Central memory CD4-positive, alpha-beta T cell (primary cell): ENCODE measurements at regions not wholly inside any gene's neighbourhood (a gene's known extent, or its start where the extent isn't known, plus 50 kb on each side); places are given as distances from the start of the nearest gene placed in this dataset.
A peak's percentile ranks its signal among the peaks of the same experiment; 100 is the strongest.

ENCODE experiments used
- DNase-seq: peaks from one replicate; pipeline ENCODE4 v3.0.0; 2022

DNA sequence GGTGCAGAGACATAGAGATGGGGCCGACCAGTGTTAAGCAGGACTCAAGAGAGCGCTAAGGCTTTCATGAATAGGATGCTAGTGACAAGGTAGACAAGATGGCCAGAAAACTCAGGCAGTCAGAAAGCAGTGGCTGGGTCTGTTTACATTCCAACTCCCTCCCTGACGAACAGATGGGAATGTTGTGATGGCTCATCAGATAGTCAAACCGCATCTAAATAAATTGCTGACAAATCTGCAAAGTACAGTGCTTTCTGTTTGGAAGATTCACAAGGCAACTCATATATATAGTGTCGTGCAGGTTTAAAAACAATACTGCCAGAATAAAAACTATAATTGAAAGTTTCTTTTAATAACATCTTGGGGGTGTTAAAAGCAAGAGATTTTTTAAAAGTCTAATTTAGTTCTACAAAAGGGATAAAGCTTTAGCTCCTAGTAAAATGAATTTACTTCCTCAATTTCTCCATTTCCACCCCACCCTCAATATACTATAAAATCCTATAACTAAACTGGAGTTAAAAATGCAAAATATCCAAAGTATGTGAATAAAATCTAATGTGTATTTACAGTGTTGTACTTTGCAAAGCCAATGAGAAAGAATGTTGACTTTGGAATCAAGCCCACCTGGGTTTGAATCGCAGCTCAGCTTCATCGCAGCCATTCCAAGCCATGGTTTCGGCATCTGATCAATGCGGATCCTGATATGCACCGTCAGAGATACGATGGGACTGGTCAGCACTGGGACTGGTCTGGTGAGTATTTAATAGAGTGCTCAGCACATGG lies 247.3 kb upstream of the PDE10A start:
- DNase-seq = no peak

DNA sequence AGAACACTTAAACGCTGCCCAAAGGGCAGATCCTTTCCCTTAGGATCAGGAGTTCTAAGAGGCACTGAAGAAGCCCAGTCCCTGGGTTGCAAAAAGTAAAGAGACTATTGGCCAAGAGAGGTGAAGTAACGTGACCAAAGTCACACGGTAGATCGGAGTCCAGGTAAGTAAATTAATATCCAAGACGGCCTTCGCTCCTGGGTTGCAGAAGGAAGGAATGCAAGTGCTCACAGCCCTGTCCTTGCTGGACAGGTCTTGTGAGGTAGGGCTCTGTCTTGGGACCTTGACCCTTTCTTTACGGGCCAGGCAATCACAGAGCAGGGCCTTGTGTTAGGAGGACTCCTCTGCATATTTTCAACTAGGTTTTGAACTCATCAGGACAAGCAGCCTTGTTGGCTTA lies 243.7 kb upstream of the PDE10A start:
- no peak for DNase-seq

DNA sequence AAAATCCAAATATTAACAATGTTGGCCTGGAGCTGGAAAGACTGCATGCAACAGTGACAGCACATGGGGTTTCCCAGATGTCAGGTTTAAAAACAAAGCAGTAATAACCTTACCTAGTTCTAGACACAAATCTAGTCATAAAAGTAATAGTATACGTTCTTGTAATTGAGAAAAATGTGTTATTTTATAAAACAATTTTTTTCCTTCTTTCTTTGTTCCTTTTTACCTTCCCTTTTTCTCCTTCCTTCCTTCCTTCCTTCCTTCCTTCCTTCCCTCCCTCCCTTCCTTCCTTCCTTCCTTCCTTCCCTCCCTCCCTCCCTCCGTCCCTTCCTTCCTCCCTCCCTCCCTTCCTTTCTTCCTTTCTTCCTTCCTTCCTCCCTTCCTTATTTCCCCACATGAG lies 242.7 kb upstream of the PDE10A start:
- DNase-seq = no peak

GRCh38 chr6:165900970-165901369 lies 237.9 kb upstream of the PDE10A start:
- no peak for DNase-seq

GRCh38 chr6:165899611-165900010 lies 236.6 kb upstream of the PDE10A start:
- DNase-seq = no peak

DNA sequence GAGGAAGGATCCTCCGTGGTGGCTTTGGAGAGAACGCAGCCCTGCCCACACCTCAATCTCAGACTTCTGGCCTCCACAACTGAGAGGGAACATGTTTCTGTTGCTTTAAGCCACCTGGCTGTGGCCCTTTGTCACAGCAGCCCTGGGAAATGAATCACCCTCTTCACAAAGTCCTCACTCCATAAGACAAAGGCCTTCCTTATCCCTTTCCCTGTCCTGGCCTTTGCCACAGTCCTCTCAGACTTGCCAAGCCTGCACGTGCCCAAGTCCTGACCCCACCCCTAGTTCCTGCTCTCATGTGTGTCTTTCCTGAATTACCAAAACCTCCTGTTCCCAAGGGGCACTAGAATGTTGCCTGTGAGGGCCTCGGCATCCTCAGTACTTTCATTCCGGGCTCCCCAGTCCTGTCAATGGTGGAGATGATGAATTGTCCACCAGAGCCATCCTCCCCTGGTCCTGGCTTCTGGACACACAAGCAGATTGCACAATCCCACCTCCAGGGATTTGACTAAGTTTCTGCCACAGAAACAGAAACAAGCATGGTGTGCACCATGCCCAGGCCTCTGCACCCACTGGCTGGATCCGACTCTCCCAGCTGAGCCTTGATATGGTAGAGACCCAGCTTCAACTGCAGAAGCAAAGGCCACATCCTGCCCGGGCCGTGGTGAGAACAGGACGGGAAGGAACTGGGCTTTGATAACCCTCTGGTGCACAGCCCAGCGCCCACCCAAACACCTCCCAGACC lies 232.6 kb upstream of the PDE10A start:
- DNase-seq = no peak

GRCh38 chr6:165894171-165894825 lies 231.3 kb upstream of the PDE10A start:
- no peak for DNase-seq

- DNase-seq = no peak
Measured at GRCh38 chr6:165893431-165893830, 230.4 kb upstream of the PDE10A start.

GRCh38 chr6:165891320-165891719 lies 228.3 kb upstream of the PDE10A start:
- no peak for DNase-seq

DNA sequence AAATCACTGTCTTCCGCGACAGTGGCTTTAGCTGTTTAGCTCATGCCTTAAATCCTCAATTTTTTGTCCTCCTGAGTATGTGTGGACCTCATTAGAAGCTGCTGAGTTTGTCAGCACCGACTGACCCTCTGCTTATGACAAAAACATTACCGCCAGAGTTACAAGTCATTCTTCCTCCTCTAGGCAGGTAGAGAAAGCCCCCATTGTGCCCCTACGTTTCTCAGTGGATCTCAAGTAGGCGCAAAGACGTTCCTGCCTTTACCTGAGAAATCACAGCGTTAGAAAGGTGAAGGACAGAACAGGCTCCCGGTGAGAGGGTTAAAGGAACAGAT lies 227.3 kb upstream of the PDE10A start:
- DNase-seq = no peak

GRCh38 chr6:165889636-165890403 lies 226.8 kb upstream of the PDE10A start:
- DNase-seq = no peak

DNA sequence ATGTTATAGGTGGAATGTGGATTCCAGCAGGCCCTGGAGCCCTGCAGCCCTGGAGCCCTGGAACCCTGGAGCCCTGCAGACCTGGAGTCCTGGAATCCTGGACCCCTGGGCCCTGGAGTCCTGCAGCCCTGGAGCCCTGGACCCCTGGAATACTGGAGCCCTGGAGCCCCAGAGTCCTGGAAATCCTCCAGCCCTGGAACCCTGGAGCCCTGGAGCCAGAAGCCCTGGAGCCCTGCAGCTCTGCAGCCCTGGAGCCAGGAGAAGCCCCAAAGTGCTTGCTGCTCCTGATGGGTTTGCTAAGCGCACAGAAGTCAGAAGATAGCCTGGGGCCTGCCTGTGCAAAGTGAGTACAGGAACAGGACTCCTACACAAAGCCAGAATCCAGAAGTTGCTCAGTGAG lies 223.1 kb upstream of the PDE10A start:
- DNase-seq = no peak

GRCh38 chr6:165884813-165885765 lies 222.0 kb upstream of the PDE10A start:
- peak; percentile 24 for DNase-seq

DNA sequence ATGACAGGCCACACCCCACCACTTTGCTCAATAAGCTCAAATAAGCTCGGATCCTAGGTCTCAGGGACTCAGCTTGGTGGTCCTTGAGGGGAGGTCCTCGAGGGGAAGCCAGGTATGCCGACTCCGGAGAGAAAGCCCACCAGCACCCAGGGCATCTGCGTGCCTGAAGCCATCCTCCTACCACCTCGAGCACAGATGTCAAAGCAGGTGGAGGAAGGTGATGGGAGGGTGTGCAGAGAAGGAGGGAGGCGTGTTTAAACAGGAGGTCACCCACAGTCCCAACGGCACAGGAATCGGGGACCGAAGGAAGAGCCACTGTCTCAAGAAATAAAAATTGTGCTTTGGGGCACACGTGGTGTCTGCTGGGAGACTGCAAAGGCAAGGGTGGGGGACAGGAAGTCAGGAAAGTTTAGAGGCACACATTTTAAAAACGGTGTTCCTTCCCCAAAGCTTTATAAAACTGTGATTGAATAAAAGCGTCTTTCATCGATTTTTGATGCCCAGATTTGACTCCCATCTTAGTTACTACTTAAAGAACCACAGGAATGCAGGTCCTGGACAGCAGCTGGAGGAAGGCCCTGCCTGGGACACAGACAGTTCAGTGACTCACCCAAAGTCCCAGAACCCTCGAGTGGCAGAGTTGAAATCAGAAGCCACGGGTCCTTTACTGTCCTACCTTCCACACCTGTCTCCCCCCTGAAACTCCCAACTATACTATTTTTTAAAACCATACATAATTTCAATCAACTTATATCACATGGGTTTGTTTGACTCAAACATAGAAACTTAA lies 221.0 kb upstream of the PDE10A start:
- no peak for DNase-seq

GRCh38 chr6:165881806-165882205 lies 218.8 kb upstream of the PDE10A start:
- no peak for DNase-seq

- no peak for DNase-seq
Measured at GRCh38 chr6:165880686-165881085, 217.6 kb upstream of the PDE10A start.

DNA sequence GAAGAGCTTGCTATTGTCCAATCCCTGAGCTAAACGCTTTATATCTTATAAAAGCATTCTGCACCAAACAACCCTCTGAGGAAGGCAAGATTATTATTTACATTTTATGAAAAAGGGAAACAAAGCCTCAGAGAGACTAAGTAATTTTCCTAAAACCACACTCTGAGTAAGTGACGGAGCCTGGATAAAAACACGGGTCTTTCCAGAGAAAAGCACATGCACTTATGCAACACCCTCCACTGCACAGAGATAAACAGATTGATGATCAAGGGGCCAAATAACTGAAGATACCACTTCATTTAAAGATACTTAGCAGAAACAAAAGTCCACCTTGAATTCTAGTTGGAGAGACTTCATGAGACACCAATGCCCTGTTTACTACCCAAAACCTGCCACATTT lies 214.7 kb upstream of the PDE10A start:
- no peak for DNase-seq

DNA sequence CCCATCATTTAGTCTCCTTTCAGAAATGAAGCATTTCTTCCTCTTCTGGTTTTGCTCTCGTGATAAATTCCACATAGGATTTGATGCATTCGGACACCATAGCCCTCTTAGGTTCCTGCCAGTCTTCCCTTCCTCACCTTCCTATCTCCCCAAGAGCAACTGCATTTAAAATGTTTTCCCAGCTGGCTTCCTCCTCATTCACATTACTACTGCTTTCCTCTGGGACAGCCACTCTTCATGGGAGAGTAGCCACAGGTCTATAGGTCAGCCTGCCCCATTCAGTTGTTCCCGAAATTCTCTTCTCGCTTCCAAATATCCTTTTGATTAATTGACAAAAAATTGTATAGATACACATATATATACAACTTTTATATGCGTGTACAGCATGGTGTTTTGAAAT lies 214.2 kb upstream of the PDE10A start:
- DNase-seq = no peak

DNA sequence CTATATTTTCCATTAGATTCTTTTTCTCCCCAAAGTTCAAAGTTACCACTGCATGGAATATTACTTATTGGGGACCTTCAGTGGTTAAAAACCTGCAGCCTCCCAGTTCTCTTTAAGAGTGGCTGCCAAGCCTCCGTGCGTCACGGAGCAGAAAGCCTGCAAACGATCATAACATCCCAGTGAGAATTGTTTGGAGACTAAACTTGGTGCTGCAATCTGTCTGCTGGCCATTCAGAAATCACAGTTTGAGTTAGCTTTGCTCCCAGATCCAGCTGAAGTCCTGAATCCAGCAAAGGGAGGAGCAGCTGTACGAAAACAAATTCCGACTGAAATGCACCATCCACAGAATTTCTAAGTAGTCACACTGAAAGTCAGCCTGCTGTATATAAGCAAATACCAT lies 213.5 kb upstream of the PDE10A start:
- DNase-seq = no peak

- no peak for DNase-seq
Measured at GRCh38 chr6:165875946-165876345, 212.9 kb upstream of the PDE10A start.

GRCh38 chr6:165873976-165874375 lies 210.9 kb upstream of the PDE10A start:
- no peak for DNase-seq
